ENCODE measurements at regions not wholly inside any gene's neighbourhood (a gene's known extent, or its start where the extent isn't known, plus 50 kb on each side); places are given as distances from the start of the nearest gene placed in this dataset.
"Not testable (repeated sequence)": the region's sequence is repeated elsewhere in the genome, so short reads cannot be mapped to it uniquely, and the experiment has no call there.

DNA sequence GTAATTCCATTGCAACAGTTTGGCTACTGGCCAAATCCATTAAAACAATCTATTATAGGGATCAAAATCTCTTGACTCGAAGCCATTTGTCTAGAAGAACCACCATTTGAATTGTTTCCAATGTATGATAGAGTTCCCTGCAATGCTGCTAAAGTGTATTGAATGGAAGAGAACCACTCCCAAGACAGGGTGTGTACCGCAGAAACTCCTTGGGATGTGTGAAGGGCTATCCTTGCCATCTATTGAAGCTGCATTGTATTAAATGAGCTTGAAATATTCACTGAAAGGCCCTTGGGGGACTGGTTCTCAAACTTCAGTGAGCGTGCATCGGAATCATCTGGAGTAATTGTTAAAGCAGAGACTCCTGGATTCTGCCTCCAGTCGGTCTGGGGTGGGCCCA is 260.4 kb upstream of the MEIS1 start:
- no peak for DNase-seq (ENCODE audit: low spot score)

DNA sequence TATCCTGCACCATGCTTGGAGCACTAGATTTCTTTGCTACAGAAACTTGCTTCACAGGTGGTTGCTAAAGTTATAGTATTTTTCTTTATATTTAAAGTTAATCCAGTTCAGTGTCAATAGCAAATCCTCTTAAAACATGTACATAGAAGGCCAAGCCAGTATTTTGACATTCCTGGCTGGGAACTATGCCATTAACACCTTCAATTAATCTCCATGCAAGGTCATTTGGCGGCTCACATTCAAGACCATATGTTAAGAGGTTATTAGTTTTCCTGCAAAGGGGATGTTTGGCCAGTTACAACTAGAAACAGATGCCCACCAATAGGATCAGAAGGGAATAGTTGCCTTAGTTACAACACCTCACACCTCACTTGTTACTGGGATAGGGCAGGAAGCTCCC is 261.3 kb upstream of the MEIS1 start:
- DNase-seq (ENCODE audit: low spot score), result no peak

- DNase-seq (ENCODE audit: low spot score), result no peak
Observed at GRCh38 chr2:66171530-66171929, 263.4 kb upstream of the MEIS1 start.

DNA sequence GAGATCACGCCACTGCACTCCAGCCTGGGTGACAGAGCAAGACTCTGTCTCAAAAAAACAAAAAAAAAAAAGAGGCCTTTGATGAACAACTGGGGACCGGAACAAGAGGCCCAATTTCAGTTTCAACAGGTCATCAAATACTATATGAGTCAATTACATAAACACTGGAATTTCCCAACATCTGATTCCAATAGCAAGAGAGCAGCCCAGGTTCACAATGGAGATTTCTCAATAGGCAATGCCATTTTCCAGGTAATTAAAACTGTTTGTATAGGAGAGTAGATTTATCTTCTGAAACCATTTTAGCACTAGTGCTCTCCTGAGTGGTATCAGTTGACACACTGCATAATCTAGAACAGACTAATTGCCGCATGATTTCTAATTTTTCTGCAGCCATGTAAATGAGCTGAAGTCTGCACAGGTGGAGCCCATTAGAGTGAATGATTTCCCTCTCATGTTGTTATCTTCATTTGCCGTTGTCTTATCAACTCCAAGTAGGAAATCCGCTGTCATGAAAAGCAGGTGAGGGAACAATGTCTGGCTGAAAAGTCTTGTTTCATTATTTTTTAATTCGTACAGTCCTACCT is 264.1 kb upstream of the MEIS1 start:
- DNase-seq (ENCODE audit: low spot score), result no peak

- no peak for DNase-seq (ENCODE audit: low spot score)
Observed at GRCh38 chr2:66169076-66169475, 265.8 kb upstream of the MEIS1 start.

DNA sequence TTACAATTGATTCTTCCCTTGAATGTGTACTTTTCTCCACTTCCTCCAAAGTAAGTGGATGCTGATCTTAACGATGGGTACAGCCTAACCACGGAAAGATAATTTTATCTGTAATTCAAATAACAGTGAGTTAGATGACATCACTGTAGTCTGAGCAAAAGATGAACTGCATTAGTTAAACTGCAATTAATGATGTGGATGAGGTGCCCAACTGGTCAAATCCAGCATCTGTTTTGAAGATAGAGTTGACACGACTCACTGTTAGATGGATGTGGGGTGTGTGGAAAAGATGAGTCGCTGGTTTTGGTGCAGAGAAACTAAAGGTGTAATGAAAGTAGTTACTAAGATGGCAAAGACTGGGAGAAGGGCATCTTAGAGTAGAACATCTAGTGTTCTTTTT is 270.5 kb upstream of the MEIS1 start:
- no peak for DNase-seq (ENCODE audit: low spot score)

DNA sequence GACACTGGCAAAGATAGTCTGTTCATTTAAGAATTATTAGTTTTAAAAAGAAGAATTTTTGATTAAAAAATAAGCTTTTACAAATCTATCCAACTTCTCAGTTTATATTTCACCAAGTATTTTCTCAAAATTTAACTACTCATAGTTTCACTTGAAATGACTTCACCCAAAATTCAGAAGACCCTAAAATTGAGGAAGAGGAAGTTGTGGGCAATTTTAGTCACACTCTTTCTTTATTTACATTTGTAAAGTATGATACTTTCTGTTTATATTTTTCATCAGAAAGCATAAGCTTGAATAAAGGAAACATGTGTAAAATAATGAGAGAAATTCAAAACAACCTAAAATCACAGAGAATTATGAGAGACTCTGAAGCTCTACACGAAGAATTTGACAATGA is 278.8 kb upstream of the MEIS1 start:
- DNase-seq (ENCODE audit: low spot score), result no peak

DNA sequence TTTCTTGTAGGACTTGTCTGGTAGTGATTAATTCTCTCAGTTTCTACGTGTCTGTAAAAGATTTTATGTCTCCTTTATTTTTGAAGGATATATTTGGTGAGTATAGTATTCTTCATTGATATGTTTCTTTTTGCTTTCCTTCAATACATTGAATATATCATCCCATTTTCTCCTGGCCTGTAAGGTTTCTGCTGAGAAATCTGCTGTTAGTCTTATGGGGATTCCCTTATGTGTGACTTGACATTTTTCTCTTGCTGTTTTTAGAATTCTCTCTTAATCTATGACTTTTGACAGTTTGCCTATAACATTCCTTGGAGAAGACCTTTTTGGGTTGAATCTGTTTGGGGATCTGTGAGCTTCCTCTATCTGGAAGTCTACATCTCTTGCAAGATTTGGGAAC is 281.0 kb upstream of the MEIS1 start:
- no peak for DNase-seq (ENCODE audit: low spot score)

DNA sequence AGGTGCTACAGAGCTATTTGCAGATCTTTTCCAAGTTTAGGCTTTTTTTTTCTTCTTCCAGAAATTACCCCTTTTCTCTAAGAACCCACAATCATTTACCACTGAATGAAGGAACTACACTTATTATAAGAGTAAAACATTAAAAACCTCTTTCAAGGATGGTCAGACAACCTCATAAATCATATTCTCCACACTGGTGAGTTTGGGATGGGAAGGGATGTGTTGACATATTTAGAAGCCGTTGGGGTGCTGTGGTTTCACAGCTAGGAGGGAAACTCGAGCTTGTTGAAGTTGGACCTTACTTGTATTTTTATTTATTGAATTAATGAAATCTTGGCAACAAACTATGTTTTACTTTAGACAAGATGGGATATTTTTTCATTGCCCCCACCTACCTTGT is 289.4 kb upstream of the MEIS1 start:
- no peak for DNase-seq (ENCODE audit: low spot score)

- not testable (repeated sequence) for DNase-seq (ENCODE audit: low spot score)
Observed at GRCh38 chr2:66144324-66144723, 290.6 kb upstream of the MEIS1 start.

GRCh38 chr2:66137606-66138130 is 297.3 kb upstream of the MEIS1 start:
- no peak for DNase-seq (ENCODE audit: low spot score)

DNA sequence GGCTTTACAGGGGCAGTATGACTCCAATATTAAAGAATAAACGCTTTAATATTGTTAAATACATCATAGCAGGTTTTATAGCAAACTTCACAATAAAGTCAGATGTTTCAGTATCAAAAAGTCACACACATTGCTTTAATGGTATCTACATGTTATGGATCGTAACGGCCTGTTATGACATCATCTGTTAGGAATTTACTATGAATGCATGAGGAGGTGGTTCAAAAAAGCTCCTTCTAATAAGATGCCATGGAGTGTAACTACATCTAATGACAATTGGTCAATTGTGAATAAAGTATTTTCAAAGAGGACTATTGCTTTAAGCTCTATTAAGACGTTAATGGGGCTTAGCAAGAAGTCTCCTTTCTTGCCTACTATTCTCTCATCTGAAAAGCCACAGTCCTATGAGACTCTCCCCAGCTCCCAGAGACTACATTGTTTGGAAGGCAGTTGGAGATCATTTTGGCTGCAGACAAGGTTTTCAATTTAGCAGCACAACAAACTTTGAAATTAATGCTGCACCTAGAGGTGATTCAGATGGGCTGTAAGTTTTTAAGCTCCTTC is 300.7 kb upstream of the MEIS1 start:
- DNase-seq (ENCODE audit: low spot score), result no peak

GRCh38 chr2:66127656-66128055 is 307.3 kb upstream of the MEIS1 start:
- DNase-seq (ENCODE audit: low spot score), result no peak

DNA sequence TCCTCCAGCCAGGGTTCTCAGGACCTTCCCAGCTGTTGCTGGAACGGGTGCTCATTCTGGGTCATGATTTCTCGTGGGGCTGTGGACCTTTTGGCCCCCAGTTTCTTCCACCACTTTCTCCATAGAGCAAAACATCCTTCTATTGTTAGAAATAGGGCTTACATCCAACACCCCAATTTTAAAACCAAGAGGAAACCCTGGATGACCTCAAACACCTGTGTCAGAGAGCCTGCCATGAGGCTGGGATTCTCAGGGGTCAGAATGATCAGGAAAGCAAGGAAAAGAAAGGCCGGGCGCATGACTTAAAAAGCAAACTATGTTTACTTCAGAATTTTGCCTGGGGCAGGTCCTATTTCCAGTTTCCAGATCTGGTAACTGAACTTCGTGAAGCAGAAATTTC is 307.9 kb upstream of the MEIS1 start:
- no peak for DNase-seq (ENCODE audit: low spot score)

DNA sequence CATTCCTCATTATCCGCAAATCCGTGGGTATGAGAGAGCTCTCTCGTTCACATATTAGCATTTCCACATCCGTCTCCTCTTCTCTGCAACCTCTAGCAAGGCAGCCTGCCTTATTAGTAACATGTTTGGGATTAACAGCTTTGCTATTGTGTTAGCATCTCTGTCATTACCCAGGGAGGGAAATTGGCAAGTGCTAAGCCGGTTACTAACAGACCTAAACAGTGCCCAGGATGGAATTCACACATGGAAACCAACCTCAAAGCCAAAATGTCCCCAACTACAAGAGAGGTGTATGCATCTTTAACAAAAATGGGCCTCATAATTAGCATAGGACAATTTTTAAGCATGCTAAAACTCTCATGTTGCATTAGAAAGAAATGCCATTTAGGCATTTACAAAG is 309.0 kb upstream of the MEIS1 start:
- no peak for DNase-seq (ENCODE audit: low spot score)

DNA sequence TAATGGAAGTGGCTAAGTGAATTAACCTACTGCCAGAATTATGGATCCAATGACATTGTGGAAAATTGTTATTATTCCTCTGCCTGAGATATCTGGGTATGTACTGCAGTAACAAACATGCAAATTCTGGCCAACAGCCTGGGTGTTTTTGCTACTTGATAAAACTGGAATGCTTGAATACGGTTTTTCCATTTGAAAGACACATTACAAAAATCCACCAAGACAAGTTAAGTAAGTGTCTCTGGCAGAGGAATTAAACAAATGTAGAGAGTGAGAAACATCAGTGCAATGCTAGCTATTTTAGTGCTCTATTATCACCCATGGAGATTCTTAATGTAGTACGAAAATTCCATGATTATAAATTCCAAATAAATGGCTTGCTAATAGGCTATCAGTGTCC is 312.4 kb upstream of the MEIS1 start:
- DNase-seq (ENCODE audit: low spot score), result no peak

DNA sequence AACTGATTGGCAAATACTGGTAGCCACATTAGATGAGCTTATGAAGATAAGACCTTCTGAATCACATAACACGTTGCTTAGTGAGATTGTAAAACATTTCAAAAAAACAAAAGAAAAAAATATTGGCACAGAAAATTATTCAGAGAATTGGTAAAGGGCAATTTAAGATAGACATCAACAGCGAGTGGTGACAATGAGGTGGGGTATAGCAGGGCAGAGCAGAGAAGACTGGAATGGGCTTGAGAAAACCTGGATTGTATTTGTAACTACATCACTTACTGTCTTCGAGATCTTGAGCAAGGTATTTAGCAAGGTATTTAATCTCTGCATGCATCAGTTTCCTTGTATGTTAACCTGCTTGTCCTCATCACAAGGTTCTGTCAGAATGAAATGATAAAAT is 313.0 kb upstream of the MEIS1 start:
- DNase-seq (ENCODE audit: low spot score), result no peak

DNA sequence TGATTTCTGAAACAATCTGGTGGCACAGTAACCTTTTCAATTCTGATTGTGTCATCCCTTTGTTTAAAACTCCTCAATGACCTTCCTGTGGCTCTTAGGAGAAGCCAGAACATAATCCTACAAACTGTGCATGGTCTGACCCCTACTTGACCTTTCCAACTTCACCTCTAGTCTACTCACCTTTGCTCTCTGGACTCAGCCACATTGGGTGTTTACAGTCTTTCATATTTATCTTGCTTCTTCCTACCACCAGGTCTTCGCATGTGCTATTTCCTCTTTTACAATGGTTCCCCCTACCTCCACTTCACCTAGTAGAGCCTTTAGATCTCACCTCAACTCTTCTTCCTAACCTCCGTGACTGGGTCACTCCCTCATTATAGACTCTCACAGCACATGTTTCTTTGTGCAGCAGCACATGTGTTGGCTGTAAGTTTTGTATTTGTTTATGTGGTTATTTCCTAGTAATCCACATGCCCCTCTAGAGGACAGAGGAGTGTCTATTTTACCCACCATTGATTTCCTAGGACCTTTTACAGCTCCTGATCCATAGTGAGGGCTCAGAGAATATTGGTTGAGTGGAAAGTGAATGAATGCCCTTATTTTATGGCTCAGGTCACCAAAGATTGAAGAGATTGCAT is 320.8 kb upstream of the MEIS1 start:
- DNase-seq (ENCODE audit: low spot score), result no peak

DNA sequence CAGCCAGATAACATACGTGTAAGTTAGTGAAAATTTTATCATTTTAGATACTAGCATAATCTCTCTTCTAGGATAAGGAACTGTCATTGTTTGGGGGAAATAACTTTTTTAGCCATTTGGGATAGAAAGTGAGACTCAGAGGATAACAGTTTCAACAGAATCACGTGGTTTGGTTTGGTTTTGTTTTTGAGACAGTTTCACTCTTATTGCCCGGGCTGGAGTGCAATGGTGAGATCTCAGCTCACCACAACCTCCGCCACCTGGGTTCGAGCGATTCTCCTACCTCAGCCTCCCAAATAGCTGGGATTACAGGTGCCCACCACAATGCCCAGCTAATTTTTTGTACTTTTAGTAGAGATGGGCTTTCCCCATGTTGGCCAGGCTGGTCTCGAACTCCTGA is 323.2 kb upstream of the MEIS1 start:
- no peak for DNase-seq (ENCODE audit: low spot score)

GRCh38 chr2:66110608-66111007 is 324.3 kb upstream of the MEIS1 start:
- DNase-seq (ENCODE audit: low spot score), result no peak

DNA sequence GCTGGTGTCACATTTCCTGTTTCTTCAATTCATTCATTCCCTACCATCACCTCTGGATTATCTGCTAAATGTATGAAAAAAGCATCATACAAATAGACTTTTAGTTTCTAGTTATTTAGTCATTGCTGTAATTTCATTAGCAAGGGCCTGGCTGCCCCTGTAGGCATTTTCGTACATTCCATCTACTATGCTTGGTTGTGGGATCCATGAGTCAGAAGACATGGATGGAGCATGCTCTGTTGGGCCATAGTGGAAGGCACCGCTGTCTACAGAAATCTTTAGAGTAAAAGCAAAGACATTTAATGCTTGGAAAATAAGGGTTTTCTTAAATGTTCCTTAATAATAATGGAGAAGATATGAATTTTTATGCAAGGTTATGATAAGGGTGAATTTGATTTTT is 324.8 kb upstream of the MEIS1 start:
- DNase-seq (ENCODE audit: low spot score), result no peak

- DNase-seq (ENCODE audit: low spot score), result no peak
Observed at GRCh38 chr2:66109419-66109818, 325.5 kb upstream of the MEIS1 start.

GRCh38 chr2:66105066-66105753 is 329.7 kb upstream of the MEIS1 start:
- no peak for DNase-seq (ENCODE audit: low spot score)
